Endodermal cell (in vitro differentiated cells): ENCODE measurements at regions not wholly inside any gene's neighbourhood (a gene's known extent, or its start where the extent isn't known, plus 50 kb on each side); places are given as distances from the start of the nearest gene placed in this dataset.

ENCODE experiments used
- DNase-seq: peaks from one replicate; pipeline ENCODE4 v3.0.0-alpha.2; 2017
- H3K27ac ChIP-seq: 2 replicates; pipeline ENCODE4 v1.5.1; 2013; ENCODE audit warnings: mild to moderate bottlenecking, low read depth, low read length, moderate library complexity
- H3K27me3 ChIP-seq: 2 replicates; pipeline ENCODE4 v1.6.1; 2013; ENCODE audit warnings: mild to moderate bottlenecking, low read length, moderate library complexity; ENCODE audit not compliant: insufficient read depth, control insufficient read depth, poor library complexity, severe bottlenecking
- H3K36me3 ChIP-seq: 2 replicates; pipeline ENCODE4 v1.7.0; 2013; ENCODE audit warnings: mild to moderate bottlenecking, low read length, moderate library complexity; ENCODE audit not compliant: control insufficient read depth, insufficient read depth
- H3K4me1 ChIP-seq: one replicate; pipeline ENCODE4 v1.7.0; 2013; ENCODE audit warnings: low read length; ENCODE audit not compliant: control insufficient read depth, insufficient read depth
- H3K4me3 ChIP-seq: 2 replicates; pipeline ENCODE4 v1.5.1; 2013; ENCODE audit warnings: mild to moderate bottlenecking, low read length, moderate library complexity
- H3K9ac ChIP-seq: 2 replicates; pipeline ENCODE4 v1.6.1; 2013; ENCODE audit warnings: mild to moderate bottlenecking, low read length, moderate library complexity; ENCODE audit not compliant: poor library complexity, severe bottlenecking; ENCODE audit errors: extremely low read depth
- H3K9me3 ChIP-seq: 2 replicates; pipeline ENCODE4 v1.6.1; 2013; ENCODE audit warnings: mild to moderate bottlenecking, low read length, moderate library complexity; ENCODE audit not compliant: control insufficient read depth
- H3K27ac Mint-ChIP-seq: 2 replicates; pipeline ENCODE4 v1.8.0; 2020; ENCODE audit warnings: mixed read lengths
- H3K27me3 Mint-ChIP-seq: 2 replicates; pipeline ENCODE4 v1.8.0; 2021; ENCODE audit warnings: mild to moderate bottlenecking, mixed read lengths; ENCODE audit not compliant: insufficient read depth
- H3K36me3 Mint-ChIP-seq: 2 replicates; pipeline ENCODE4 v1.8.0; 2020; ENCODE audit warnings: low read depth, mixed read lengths
- H3K4me1 Mint-ChIP-seq: 2 replicates; pipeline ENCODE4 v1.8.0; 2020; ENCODE audit warnings: mixed read lengths
- H3K4me3 Mint-ChIP-seq: 2 replicates; pipeline ENCODE4 v1.8.0; 2020; ENCODE audit warnings: mild to moderate bottlenecking, moderate library complexity, mixed read lengths
- H3K9me3 Mint-ChIP-seq: 2 replicates; pipeline ENCODE4 v1.8.0; 2020; ENCODE audit warnings: mild to moderate bottlenecking, mixed read lengths
- CTCF ChIP-seq: fragments of 200-600 bp; sonication (generic); conservative IDR thresholded peaks from 2 replicates; pipeline ENCODE4 v1.5.0; 2021; ENCODE audit warnings: antibody characterized with exemption, mild to moderate bottlenecking
- WGBS, 2 experiments: methylation state at CpG; one replicate each; pipeline versions ENCODE4 v1.1.5 to v1.1.7; 2013; ENCODE audit warnings: missing lambda C conversion rate in 2 of 2, mixed read lengths in 1 of 2; ENCODE audit not compliant: insufficient coverage in 1 of 2, insufficient read length in 1 of 2; 5-methylcytosine and 5-hydroxymethylcytosine counted together

GRCh38 chr12:115659422-115659821, 618.1 kb downstream of the MED13L start:
- H3K9me3 Mint-ChIP-seq = no peaks in the 10 kb centered on the region
- Histone ChIP-seq H3K27me3 (no peaks in the 10 kb centered on the region), H3K27ac (no peak overlapping the region), H3K9me3 (no peaks in the 10 kb centered on the region), H3K4me1 (no peaks in the 10 kb centered on the region), H3K9ac (no peak overlapping the region), H3K36me3 (no peaks in the 10 kb centered on the region), H3K4me3 (no peak overlapping the region)
- peaks cover 3% of the 10 kb centered on the region for H3K27me3 Mint-ChIP-seq
- no peak overlapping the region for H3K4me3 Mint-ChIP-seq
- H3K27ac Mint-ChIP-seq = no peak overlapping the region
- H3K4me1 Mint-ChIP-seq = peaks cover 6% of the 10 kb centered on the region
- no peaks in the 10 kb centered on the region for H3K36me3 Mint-ChIP-seq
- no peak for TF ChIP-seq CTCF
- DNase-seq = no peak
- 84 to 94% methylated on average over 3 to 4 of the region's 4 CpGs for WGBS, 2 experiments

GRCh38 chr12:115657081-115658013, 620.1 kb downstream of the MED13L start:
- Histone ChIP-seq H3K27me3 (no peaks in the 10 kb centered on the region), H3K4me1 (no peaks in the 10 kb centered on the region), H3K4me3 (no peak overlapping the region), H3K27ac (no peak overlapping the region), H3K36me3 (no peaks in the 10 kb centered on the region), H3K9ac (no peak overlapping the region), H3K9me3 (no peaks in the 10 kb centered on the region)
- H3K4me1 Mint-ChIP-seq = peaks cover 6% of the 10 kb centered on the region
- peaks cover 7% of the 10 kb centered on the region for H3K27me3 Mint-ChIP-seq
- no peaks in the 10 kb centered on the region for H3K36me3 Mint-ChIP-seq
- no peak overlapping the region for H3K4me3 Mint-ChIP-seq
- 94 to 96% methylated on average over 6 of the region's 7 CpGs for WGBS, 2 experiments
- H3K27ac Mint-ChIP-seq = no peak overlapping the region
- TF ChIP-seq CTCF = no peak
- no peak for DNase-seq
- H3K9me3 Mint-ChIP-seq = no peaks in the 10 kb centered on the region

GRCh38 chr12:115650026-115650425, 627.5 kb downstream of the MED13L start:
- Histone ChIP-seq H3K36me3 (no peaks in the 10 kb centered on the region), H3K9me3 (no peaks in the 10 kb centered on the region), H3K27ac (no peak overlapping the region), H3K4me1 (no peaks in the 10 kb centered on the region), H3K9ac (no peak overlapping the region), H3K4me3 (no peak overlapping the region), H3K27me3 (peaks cover 10% of the 10 kb centered on the region)
- no peaks in the 10 kb centered on the region for H3K36me3 Mint-ChIP-seq
- WGBS, 2 experiments = 87 to 89% methylated on average over 5 to 10 of the region's 10 CpGs
- TF ChIP-seq CTCF = no peak
- H3K4me3 Mint-ChIP-seq = no peak overlapping the region
- H3K9me3 Mint-ChIP-seq = no peaks in the 10 kb centered on the region
- H3K27ac Mint-ChIP-seq = no peak overlapping the region
- no peak for DNase-seq
- peaks cover 4% of the 10 kb centered on the region for H3K4me1 Mint-ChIP-seq
- H3K27me3 Mint-ChIP-seq = peaks cover 31% of the 10 kb centered on the region
